ENCODE measurements at regions not wholly inside any gene's neighbourhood (a gene's known extent, or its start where the extent isn't known, plus 50 kb on each side); places are given as distances from the start of the nearest gene placed in this dataset.

DNA sequence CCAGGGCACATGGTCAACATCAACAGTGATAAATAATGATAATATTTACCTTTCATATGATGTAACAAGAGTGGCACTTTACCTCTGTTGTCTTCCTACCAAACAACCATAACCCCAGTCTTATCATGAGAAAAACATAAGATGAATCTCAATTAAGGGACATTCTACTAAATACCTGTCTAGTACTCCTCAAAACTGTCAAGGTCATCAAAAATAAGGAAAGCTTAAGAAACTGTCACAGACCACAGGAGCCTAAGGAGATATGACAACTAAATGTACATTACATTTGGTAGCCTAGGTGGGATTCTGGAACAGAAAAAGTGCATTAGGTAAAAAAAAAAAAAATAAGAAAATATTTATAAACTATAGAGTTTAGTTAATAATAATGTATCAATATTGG lies 118.1 kb downstream of the CCDC34 start:
- no peak overlapping the region for H3K4me3 Mint-ChIP-seq
- TF ChIP-seq EZH2 (IDR thresholded peaks at IDR 0.05) (no peak), EZH2phosphoT487 (IDR thresholded peaks at IDR 0.05) (no peak)
- TF ChIP-seq, protein P1, sequence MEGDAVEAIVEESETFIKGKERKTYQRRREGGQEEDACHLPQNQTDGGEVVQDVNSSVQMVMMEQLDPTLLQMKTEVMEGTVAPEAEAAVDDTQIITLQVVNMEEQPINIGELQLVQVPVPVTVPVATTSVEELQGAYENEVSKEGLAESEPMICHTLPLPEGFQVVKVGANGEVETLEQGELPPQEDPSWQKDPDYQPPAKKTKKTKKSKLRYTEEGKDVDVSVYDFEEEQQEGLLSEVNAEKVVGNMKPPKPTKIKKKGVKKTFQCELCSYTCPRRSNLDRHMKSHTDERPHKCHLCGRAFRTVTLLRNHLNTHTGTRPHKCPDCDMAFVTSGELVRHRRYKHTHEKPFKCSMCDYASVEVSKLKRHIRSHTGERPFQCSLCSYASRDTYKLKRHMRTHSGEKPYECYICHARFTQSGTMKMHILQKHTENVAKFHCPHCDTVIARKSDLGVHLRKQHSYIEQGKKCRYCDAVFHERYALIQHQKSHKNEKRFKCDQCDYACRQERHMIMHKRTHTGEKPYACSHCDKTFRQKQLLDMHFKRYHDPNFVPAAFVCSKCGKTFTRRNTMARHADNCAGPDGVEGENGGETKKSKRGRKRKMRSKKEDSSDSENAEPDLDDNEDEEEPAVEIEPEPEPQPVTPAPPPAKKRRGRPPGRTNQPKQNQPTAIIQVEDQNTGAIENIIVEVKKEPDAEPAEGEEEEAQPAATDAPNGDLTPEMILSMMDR (IDR thresholded peaks at IDR 0.05), result no peak
- peaks cover 6% of the 10 kb centered on the region for H3K4me1 Mint-ChIP-seq
- H3K36me3 ChIP-seq, result no peaks in the 10 kb centered on the region
- peaks cover 15% of the 10 kb centered on the region for H3K4me1 ChIP-seq
- H3K27me3 Mint-ChIP-seq (ENCODE audit: insufficient read depth, low read depth), result peaks cover 4% of the 10 kb centered on the region
- H3K9me3 Mint-ChIP-seq, result no peaks in the 10 kb centered on the region
- no peak overlapping the region for H3K4me3 ChIP-seq
- H3K4me2 ChIP-seq, result no peak overlapping the region
- no peak overlapping the region for H3K27ac ChIP-seq
- no peaks in the 10 kb centered on the region for H3K27me3 ChIP-seq
- no peak for DNase-seq (ENCODE audit: low spot score)
- no peaks in the 10 kb centered on the region for H3K79me2 ChIP-seq (ENCODE audit: low read depth)
- H3K36me3 Mint-ChIP-seq, result no peaks in the 10 kb centered on the region
- peaks cover 21% of the 10 kb centered on the region for H3F3A ChIP-seq (ENCODE audit: low read depth)
- H4K20me1 ChIP-seq (ENCODE audit: low read depth), result no peaks in the 10 kb centered on the region
- no peak overlapping the region for H2AFZ ChIP-seq (replicated peaks)
- H3K9ac ChIP-seq, result no peak overlapping the region
- H3K9me3 ChIP-seq (ENCODE audit: low read depth), result no peaks in the 10 kb centered on the region
- no peak overlapping the region for H3K27ac Mint-ChIP-seq

DNA sequence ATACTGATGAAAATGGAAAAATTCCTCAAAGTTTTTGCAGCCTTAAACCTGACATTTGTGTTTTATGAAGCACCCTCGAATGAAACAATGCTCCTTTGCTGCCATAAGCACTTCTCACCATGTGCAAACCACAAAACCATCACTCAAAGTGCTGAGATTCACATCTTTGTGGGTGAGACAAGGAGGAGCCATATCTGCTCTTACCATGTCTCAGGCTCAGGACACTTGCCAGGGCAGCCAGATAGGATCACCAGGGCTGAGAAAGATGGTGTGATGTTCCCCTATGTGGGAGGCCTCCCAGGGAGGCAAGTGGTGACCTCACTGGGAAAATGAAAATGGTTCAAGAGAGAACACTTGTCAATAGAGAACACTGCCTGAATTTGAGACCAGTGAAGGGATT lies 120.4 kb downstream of the CCDC34 start:
- Histone ChIP-seq H3K4me2 (no peak overlapping the region), H2AFZ (replicated peaks) (no peak overlapping the region)

DNA sequence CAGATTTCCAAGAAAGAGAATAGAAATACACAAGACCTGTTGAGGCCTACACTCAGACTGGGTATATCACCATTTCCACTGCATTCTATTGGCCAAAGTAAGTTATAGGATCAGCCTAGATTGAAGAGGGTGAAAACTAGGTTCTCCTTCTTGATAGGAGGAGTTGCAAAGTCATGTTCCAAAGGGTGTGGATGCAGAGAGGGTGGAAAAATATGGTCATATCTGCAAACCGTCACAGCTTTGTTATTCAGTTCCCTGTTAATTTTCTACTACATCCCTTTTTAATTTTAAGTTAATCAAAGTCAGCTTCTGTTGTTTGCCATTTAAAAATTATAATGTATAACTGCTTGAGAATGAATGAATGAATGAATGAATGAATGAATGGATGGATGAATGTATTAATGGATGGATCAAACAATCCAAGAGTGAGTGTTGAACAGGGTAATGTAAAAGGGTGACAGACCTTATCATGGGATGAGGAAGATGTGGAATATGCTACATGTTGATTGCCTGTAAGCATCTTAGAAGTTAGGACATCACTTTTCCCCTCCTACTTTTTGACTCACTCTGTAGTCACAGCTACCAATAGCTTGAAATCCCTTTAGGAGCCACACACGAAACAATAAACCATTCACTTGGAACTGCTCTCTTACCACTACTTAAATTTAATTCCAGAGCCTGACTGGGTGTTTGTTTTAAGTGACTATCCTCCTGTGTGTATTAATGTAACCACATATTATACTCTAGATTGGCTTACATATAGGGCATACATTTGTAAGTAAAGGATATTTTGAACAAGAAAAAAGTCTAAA lies 121.5 kb downstream of the CCDC34 start:
- no peaks in the 10 kb centered on the region for H3K36me3 Mint-ChIP-seq
- Histone ChIP-seq H3K9me3 (ENCODE audit: low read depth) (no peaks in the 10 kb centered on the region), H3K4me2 (no peak overlapping the region), H3K4me3 (no peak overlapping the region), H3K27ac (no peak overlapping the region), H3F3A (ENCODE audit: low read depth) (no peaks in the 10 kb centered on the region), H3K36me3 (no peaks in the 10 kb centered on the region), H3K27me3 (no peaks in the 10 kb centered on the region), H3K79me2 (ENCODE audit: low read depth) (no peaks in the 10 kb centered on the region), H4K20me1 (ENCODE audit: low read depth) (no peaks in the 10 kb centered on the region), H3K9ac (no peak overlapping the region), H3K4me1 (peaks cover 4% of the 10 kb centered on the region), H2AFZ (replicated peaks) (no peak overlapping the region)
- H3K27ac Mint-ChIP-seq, result no peak overlapping the region
- no peak for DNase-seq (ENCODE audit: low spot score)
- TF ChIP-seq, protein P1 (IDR thresholded peaks at IDR 0.05), result no peak
- H3K4me3 Mint-ChIP-seq, result no peak overlapping the region
- H3K9me3 Mint-ChIP-seq, result no peaks in the 10 kb centered on the region
- peaks cover 6% of the 10 kb centered on the region for H3K4me1 Mint-ChIP-seq
- peaks cover 2% of the 10 kb centered on the region for H3K27me3 Mint-ChIP-seq (ENCODE audit: insufficient read depth, low read depth)

More for the DNA sequence above, 120.4 kb downstream of the CCDC34 start:
- H3K27me3 Mint-ChIP-seq (ENCODE audit: insufficient read depth, low read depth), result peaks cover 2% of the 10 kb centered on the region
- H3K79me2 ChIP-seq (ENCODE audit: low read depth), result no peaks in the 10 kb centered on the region
- H3K9me3 Mint-ChIP-seq, result no peaks in the 10 kb centered on the region
- peaks cover 4% of the 10 kb centered on the region for H3K4me1 ChIP-seq
- no peak overlapping the region for H3K4me3 Mint-ChIP-seq
- H3K4me1 Mint-ChIP-seq, result peaks cover 6% of the 10 kb centered on the region
- no peaks in the 10 kb centered on the region for H4K20me1 ChIP-seq (ENCODE audit: low read depth)
- H3K4me3 ChIP-seq, result no peak overlapping the region
- TF ChIP-seq, protein P1 (IDR thresholded peaks at IDR 0.05), result no peak
- TF ChIP-seq EZH2 (IDR thresholded peaks at IDR 0.05) (no peak), EZH2phosphoT487 (IDR thresholded peaks at IDR 0.05) (no peak)
- H3K27ac ChIP-seq, result no peak overlapping the region
- no peaks in the 10 kb centered on the region for H3K36me3 ChIP-seq
- no peak for DNase-seq (ENCODE audit: low spot score)
- H3K27me3 ChIP-seq, result no peaks in the 10 kb centered on the region
- H3K9ac ChIP-seq, result no peak overlapping the region
- H3K36me3 Mint-ChIP-seq, result no peaks in the 10 kb centered on the region
- no peak overlapping the region for H3K27ac Mint-ChIP-seq
- H3K9me3 ChIP-seq (ENCODE audit: low read depth), result no peaks in the 10 kb centered on the region
- no peaks in the 10 kb centered on the region for H3F3A ChIP-seq (ENCODE audit: low read depth)
